ENCODE measurements at regions not wholly inside any gene's neighbourhood (a gene's known extent, or its start where the extent isn't known, plus 50 kb on each side); places are given as distances from the start of the nearest gene placed in this dataset.

- no peak for TF ChIP-seq CTCF (tag by site-specific recombination; IDR thresholded peaks at IDR 0.05)
- no peak for TF ChIP-seq HIC1 (tag by site-specific recombination; IDR thresholded peaks at IDR 0.05)
- no peak for TF ChIP-seq ZNF624 (tag by site-specific recombination; IDR thresholded peaks at IDR 0.05)
- no peak for TF ChIP-seq HOXD13 (CRISPR knock-in tag; IDR thresholded peaks at IDR 0.05; ENCODE audit: borderline replicate concordance)
- TF ChIP-seq ZFHX2 (tag by site-specific recombination; conservative IDR thresholded peaks at IDR 0.05): no peak
- TF ChIP-seq ZNF146 (tag by site-specific recombination; IDR thresholded peaks at IDR 0.05): no peak
- TF ChIP-seq ZNF239 (tag by site-specific recombination; IDR thresholded peaks at IDR 0.05): no peak
- no peak for TF ChIP-seq TCF7L2 (IDR thresholded peaks at IDR 0.05; ENCODE audit: borderline replicate concordance, low read depth, low read length)
- no peak for TF ChIP-seq ZSCAN16 (tag by site-specific recombination; IDR thresholded peaks at IDR 0.05)
Observed at GRCh38 chr3:23094412-23094811, 108.7 kb upstream of the UBE2E2 start.

All from HEK293 (cell line).